Upper lobe of right lung (tissue), 1 donor: ENCODE measurements at regions not wholly inside any gene's neighbourhood (a gene's known extent, or its start where the extent isn't known, plus 50 kb on each side); places are given as distances from the start of the nearest gene placed in this dataset.

Experiments
- ATAC-seq: fragments of 200-7000 bp; cut with Tn5 transposase; one replicate; pipeline ENCODE4 v1.9.1; 2020; ENCODE audit warnings: mild to moderate bottlenecking, moderate library complexity
- DNase-seq: peaks from one replicate; pipeline ENCODE4 v3.0.0-alpha.2; 2020
- H3K27ac ChIP-seq: fragments of 200-600 bp; one replicate; pipeline ENCODE4 v1.8.0; 2022
- H3K27me3 ChIP-seq: fragments of 200-600 bp; one replicate; pipeline ENCODE4 v1.8.0; 2022; ENCODE audit warnings: mild to moderate bottlenecking
- H3K36me3 ChIP-seq: fragments of 200-600 bp; one replicate; pipeline ENCODE4 v1.8.0; 2022
- H3K4me1 ChIP-seq: fragments of 200-600 bp; one replicate; pipeline ENCODE4 v1.8.0; 2022
- H3K4me3 ChIP-seq: fragments of 200-600 bp; one replicate; pipeline ENCODE4 v1.8.0; 2022; ENCODE audit warnings: mild to moderate bottlenecking
- H3K9me3 ChIP-seq: fragments of 200-600 bp; one replicate; pipeline ENCODE4 v1.8.0; 2022
- intact Hi-C: fragments of 100-400 bp; cut with DNase I; formaldehyde crosslinking; loops from one replicate; pipeline ENCODE4 v1.11.0; 2022
- TF ChIP-seq, protein P1 (sequence below): fragments of 200-600 bp; IDR thresholded peaks from one replicate; pipeline ENCODE4 v1.8.0; 2022; ENCODE audit warnings: antibody characterized with exemption
- donor health status: DM: no; HTN: yes; CAD: no; lungs with severe emphysema.

DNA sequence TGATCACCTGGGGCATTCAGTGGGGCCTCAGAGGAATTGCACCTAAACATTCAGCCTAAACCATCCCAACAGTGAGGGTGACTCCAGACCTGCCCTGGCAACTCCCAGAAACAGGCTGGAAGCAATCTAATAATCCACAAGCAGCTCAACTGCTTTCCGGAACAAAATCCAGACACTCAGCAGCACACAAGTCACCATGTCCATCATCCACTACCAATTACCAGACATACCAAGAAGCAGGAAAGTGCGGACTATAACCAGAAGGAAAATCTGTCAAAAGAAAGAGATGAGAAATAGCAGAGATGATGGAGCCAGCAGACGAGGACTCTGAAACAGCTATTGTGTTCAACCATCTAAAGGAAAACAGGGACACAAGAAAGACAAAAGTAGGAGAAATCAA lies 342.6 kb upstream of the ZMIZ1 start:
- Histone ChIP-seq H3K27me3 (no peaks in the 10 kb centered on the region), H3K9me3 (no peaks in the 10 kb centered on the region), H3K27ac (no peak overlapping the region), H3K36me3 (no peaks in the 10 kb centered on the region), H3K4me1 (no peaks in the 10 kb centered on the region), H3K4me3 (no peak overlapping the region)
- TF ChIP-seq, protein P1, sequence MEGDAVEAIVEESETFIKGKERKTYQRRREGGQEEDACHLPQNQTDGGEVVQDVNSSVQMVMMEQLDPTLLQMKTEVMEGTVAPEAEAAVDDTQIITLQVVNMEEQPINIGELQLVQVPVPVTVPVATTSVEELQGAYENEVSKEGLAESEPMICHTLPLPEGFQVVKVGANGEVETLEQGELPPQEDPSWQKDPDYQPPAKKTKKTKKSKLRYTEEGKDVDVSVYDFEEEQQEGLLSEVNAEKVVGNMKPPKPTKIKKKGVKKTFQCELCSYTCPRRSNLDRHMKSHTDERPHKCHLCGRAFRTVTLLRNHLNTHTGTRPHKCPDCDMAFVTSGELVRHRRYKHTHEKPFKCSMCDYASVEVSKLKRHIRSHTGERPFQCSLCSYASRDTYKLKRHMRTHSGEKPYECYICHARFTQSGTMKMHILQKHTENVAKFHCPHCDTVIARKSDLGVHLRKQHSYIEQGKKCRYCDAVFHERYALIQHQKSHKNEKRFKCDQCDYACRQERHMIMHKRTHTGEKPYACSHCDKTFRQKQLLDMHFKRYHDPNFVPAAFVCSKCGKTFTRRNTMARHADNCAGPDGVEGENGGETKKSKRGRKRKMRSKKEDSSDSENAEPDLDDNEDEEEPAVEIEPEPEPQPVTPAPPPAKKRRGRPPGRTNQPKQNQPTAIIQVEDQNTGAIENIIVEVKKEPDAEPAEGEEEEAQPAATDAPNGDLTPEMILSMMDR = no peak
- DNase-seq = no peak
- intact Hi-C loops = no loop called here
- no peak for ATAC-seq

GRCh38 chr10:78727251-78727650 lies 341.5 kb upstream of the ZMIZ1 start:
- ATAC-seq (no peak), DNase-seq (no peak)
- Histone ChIP-seq H3K36me3 (no peaks in the 10 kb centered on the region), H3K4me1 (no peaks in the 10 kb centered on the region), H3K27me3 (no peaks in the 10 kb centered on the region), H3K4me3 (no peak overlapping the region), H3K27ac (no peak overlapping the region), H3K9me3 (no peaks in the 10 kb centered on the region)
- intact Hi-C loops = no loop called here
- TF ChIP-seq, protein P1 = no peak

GRCh38 chr10:78727728-78728127 lies 341.0 kb upstream of the ZMIZ1 start:
- no peak for DNase-seq
- Histone ChIP-seq H3K4me3 (no peak overlapping the region), H3K27me3 (no peaks in the 10 kb centered on the region), H3K27ac (no peak overlapping the region), H3K9me3 (no peaks in the 10 kb centered on the region), H3K36me3 (no peaks in the 10 kb centered on the region), H3K4me1 (no peaks in the 10 kb centered on the region)
- intact Hi-C loops = no loop called here
- ATAC-seq = no peak
- TF ChIP-seq, protein P1 = no peak

DNA sequence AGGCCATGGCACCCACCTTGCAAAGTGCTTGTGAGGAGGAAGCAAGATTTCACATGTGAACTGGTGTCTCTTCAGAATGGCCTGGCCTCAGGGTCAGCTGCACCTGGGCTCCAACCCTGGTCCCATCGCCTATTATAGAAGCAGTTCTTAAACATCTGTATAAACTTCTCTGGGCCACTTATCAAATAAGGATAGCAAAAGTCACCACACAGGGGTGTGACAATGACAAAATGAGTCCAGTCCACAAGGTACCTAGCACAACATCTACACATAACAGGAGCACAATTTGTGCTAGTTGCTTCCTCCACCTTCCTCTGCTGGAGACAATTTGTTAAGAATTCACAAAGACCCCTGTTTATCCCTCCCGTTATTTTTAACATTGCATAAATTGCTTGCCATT lies 340.6 kb upstream of the ZMIZ1 start:
- TF ChIP-seq, protein P1 = no peak
- Histone ChIP-seq H3K27ac (no peak overlapping the region), H3K36me3 (no peaks in the 10 kb centered on the region), H3K4me1 (no peaks in the 10 kb centered on the region), H3K27me3 (no peaks in the 10 kb centered on the region), H3K4me3 (no peak overlapping the region), H3K9me3 (no peaks in the 10 kb centered on the region)
- intact Hi-C loops = no loop called here
- no peak for ATAC-seq
- no peak for DNase-seq

DNA sequence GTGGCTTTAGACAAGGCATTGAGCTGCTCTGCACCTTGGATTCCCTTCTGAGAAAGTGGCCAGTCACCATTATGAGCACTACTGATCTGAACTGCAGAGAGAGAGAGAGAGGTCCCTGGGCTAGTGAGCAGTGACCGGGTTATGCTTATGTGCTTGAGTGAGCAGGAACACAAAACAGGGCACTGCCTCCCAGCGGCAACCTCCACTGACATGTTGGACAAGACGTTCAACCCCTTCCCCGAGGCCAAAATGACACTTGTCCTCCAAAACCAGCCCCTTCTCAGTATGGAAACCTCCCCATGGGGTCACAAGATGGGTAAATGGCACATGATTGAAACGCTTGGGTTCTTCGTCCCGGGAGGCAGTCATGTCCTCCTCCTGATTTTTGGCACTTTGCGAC lies 339.4 kb upstream of the ZMIZ1 start:
- Histone ChIP-seq H3K4me1 (no peaks in the 10 kb centered on the region), H3K27me3 (no peaks in the 10 kb centered on the region), H3K4me3 (no peak overlapping the region), H3K36me3 (no peaks in the 10 kb centered on the region), H3K27ac (no peak overlapping the region), H3K9me3 (no peaks in the 10 kb centered on the region)
- intact Hi-C loops = no loop called here
- TF ChIP-seq, protein P1 = no peak
- ATAC-seq = no peak
- DNase-seq = no peak

DNA sequence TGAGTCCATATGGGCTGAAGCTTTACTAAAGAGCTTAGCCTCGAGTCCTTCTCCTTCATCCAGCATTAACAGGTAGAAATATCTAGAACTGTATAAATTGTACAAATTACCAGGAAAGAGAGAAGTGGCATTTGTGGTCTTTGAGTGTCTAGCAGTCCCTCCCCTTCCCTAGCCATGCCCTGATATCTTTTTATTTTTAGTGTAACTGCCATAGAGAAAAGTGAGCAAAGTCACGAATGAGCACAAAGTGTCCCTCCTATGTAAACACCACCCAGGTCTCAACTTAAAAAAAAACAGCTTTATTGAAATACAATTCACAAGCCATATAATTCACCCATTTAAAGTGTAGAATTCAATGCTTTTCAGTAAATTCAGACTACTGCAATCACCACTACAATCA lies 339.0 kb upstream of the ZMIZ1 start:
- TF ChIP-seq, protein P1 = no peak
- intact Hi-C loops = no loop called here
- ATAC-seq = no peak

More for the DNA sequence above, 339.0 kb upstream of the ZMIZ1 start:
- Histone ChIP-seq H3K4me1 (no peaks in the 10 kb centered on the region), H3K36me3 (no peaks in the 10 kb centered on the region), H3K27ac (no peak overlapping the region), H3K9me3 (no peaks in the 10 kb centered on the region), H3K4me3 (no peak overlapping the region), H3K27me3 (no peaks in the 10 kb centered on the region)
- no peak for DNase-seq
